ENCODE measurements at regions not wholly inside any gene's neighbourhood (a gene's known extent, or its start where the extent isn't known, plus 50 kb on each side); places are given as distances from the start of the nearest gene placed in this dataset.
"Not testable (repeated sequence)": the region's sequence is repeated elsewhere in the genome, so short reads cannot be mapped to it uniquely, and the experiment has no call there.

DNA sequence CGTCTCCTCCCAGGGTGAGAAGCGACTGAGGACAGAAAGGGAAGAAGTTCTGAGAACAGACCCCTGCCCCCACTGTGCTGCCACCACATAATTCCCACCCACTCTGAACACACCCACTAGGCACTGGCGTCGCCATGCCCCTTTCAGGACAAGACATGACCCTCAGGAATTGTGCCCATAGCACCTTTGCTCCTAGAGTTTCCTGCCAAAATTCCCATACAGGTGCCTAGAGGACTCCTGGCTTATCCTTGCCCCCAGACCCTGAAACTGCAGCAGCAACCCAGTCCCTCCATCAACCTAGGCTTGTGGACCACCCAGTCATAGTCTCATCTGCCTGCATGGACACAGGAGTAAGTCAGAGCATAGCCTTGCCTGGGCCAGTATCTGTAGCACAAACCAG, 157.7 kb upstream of the ZNF267 start:
- no peak for DNase-seq
- intact Hi-C loops (cut with DNase I): loop anchor here (10.0 kb wide), 2 partner anchors 261 to 761 kb away; partner anchors contain the start of genes ARMC5 and SETD1A

DNA sequence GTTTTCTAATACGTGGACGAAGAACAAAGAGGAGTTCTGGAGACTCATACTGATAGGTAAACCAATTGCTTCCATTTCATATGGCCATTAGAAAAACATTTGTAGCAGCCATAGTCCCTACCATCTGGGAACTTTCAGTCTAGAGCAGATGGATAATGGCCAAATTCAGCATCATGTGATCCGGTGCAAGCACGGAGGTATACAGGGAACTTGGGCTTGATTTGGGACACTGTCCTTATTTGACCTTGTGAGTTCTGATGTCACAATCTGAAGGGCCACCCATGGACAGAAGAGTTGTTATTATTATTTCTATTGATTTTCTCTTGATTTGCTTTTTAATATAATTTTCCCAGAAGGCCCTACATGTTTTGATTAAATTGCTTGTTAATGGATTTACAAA, 154.6 kb upstream of the ZNF267 start:
- intact Hi-C loops (cut with DNase I): loop anchor here (10.0 kb wide), 2 partner anchors 264 to 764 kb away; partner anchors contain the start of genes ARMC5 and SETD1A
- DNase-seq: no peak

DNA sequence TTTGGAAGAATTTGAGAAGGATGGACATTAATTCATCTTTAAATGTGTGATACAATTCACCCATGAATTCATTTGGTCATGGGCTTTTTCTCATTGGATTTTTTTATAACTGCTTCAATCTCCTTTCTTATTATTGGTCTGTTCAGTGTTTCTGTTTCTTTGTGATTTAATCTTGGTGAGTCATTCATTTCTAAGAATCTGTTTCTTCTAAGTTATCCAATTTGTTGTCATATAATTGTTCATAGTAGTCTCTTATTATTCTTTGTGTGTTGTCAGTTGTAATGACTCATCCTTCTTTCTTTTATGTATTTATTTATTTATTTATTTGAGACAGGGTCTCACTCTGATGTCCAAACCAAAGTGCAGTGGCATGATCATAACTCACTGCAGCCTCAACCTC, 146.1 kb upstream of the ZNF267 start:
- intact Hi-C loops (cut with DNase I): no loop called here
- no peak for DNase-seq

DNA sequence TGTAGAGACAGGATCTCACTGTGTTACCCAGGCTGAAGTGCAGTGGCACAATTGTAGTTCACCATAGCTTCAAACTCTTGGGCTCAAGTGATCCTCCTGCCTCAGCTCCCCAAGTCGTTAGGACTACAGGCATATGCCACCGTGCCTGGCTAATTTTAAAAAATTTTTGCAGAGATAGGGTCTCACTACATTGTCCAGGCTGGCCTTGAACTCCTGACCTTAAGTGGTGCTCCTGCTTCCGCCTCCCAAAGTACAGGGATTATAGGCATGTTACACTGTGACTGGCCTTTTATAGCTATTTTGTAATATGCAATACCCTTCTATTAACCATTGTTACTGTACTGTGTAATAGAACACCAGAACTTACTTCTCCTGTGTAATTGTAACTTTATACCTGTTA, 139.3 kb upstream of the ZNF267 start:
- intact Hi-C loops (cut with DNase I): no loop called here
- no peak for DNase-seq

DNA sequence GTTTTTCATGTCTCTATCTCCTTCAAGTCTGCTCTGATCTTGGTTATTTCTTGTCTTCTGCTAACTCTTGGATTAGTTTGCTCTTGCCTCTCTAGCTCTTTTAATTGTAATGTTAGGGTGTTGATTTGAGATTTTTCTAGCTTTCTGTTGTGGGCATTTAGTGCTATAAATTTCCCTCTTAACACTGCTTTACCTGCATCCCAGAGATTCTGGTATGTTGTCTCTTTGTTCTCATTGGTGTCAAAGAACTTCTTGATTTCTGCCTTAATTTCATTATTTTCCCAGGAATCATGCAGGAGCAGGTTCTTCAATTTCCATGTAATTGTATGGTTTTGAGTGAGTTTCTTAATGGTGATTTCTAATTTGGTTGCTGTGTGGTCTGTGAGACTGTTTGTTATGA, 128.5 kb upstream of the ZNF267 start:
- DNase-seq; intact Hi-C loops (cut with DNase I): not testable (repeated sequence)

DNA sequence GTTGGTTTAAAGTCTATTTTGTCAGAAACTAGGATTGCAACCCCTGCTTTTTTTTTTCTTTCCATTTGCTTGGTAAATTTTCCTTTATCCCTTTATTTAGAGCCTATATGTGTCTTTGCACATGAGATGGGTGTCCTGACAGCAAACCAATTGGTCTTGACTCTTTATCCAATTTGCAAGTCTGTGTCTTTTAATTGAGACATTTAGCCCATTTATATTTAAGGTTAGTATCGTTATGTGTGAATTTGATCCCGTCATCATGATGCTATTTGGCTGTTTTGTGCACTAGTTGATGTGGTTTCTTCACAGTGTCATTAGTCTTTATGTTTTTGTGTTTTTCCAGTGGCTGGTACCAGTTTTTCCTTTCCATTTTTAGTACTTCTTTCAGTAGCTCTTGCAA, 127.7 kb upstream of the ZNF267 start:
- intact Hi-C loops (cut with DNase I): no loop called here
- DNase-seq: no peak

DNA sequence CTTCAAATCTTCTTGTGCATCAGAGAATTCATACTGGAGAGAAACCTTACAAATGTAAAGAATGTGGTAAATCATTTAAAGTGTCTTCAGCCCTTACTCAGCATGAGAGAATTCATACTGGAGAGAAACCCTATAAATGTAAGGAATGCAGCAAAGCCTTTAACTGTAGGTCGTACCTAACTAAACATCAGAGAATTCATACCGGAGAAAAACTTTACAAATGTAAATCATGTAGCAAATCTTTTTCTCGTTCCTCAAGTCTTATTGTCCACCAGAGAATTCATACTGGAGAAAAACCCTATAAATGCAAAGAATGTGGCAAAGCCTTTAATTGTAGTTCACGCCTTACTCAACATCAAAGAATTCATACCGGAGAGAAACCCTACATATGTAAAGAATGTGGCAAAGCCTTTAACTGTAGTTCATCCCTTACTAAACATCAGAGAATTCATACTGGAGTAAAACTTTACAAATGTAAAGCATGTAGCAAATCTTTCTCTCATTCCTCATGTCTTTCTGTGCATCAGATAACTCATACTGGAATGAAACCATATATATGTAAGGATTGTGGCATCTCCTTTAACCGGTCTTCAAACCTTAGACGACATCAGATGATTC, 118.5 kb upstream of the ZNF267 start:
- intact Hi-C loops (cut with DNase I): no loop called here
- no peak for DNase-seq

DNA sequence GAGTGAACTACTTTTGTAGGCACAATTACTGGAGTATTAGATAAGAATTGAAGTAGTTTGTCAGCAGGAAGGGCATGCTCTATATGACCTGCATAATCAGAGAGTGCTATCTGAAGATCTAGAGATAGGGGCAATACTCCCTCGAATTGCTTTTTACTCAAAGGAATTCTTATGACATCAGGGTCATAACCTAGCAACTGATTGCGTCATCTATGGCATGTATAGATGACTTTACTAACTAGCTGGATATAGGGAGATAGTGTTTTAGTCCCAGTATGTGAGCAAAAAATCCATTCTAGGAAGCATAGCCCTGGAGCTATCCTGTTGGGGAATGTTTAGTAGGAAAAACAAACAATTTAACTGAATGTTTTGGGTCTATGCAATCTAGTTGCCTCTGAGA, 109.5 kb upstream of the ZNF267 start:
- no peak for DNase-seq
- intact Hi-C loops (cut with DNase I): no loop called here

DNA sequence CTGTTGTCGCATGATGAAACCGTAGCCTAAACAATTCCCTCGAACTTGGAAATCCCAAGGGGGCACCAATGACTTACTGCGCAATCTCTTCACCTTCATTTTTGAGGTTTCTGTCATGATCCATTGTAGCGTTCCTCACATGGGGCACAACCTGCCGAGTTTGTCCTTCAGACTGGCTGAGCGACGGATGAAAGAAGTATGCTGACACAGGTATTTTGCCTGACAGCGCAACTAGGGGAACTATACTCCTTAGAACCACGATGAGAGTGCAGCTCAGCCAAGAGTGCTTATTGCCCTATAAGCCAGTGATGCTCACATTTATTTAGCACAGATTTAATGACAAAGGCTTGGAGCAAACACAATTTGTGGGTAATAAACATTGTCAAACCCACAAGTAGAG, 106.3 kb upstream of the ZNF267 start:
- DNase-seq: no peak
- intact Hi-C loops (cut with DNase I): no loop called here

DNA sequence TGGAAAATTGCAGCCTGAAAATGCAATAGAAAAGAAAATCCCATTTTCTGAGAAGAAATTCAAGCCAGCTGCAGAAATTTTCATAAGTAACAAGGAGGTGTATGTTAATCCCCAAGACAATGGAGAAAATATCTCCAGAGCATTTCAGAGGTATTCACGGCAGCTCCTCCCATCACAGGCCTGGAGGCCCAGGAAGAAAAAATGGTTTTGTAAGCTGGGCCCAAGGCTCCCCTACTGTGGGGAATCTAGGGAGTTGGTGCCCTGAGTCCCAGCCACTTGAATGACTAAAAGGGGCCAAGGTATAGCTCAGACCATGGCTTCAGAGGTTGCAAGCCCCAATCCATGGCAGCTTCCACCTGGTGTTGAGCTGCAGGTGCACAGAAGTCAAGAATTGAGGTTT, 93.3 kb upstream of the ZNF267 start:
- DNase-seq: no peak
- intact Hi-C loops (cut with DNase I): no loop called here

DNA sequence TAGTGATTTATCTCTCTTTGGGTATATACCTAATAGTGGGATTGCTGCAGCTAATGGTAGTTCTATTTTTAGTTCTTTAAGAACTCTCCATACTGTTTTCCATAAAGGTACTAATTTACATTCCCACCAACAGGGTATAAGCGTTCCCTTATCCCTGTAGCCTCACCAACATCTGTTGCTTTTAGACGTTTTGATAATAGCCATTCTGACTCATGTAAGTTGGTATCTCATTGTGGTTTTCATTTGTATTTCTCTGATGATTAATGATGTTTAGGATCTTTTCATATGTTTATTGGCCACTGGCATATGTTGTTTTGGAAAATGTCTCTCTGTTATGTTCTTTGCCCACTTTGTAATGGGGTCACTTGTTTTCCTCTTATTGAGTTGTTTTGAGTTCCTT, 88.5 kb upstream of the ZNF267 start:
- intact Hi-C loops (cut with DNase I): no loop called here
- DNase-seq: no peak

DNA sequence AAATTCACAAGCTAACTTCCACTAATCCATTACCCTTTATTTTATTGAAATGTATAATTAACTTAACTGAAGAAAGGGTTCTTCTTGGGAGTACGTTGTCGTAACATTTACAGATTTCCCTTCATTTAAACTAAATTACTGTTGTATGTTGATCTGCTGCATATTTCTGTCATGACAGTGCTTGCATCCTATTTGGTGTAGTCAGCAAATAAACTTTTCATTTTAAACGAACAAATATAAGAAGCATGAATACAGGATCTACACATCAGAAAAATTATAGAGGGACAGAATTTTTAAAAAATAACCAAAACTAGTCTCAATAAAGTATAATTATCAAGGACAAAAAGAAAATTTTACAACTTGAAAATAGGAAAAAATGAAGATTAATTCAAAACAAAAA, 66.5 kb upstream of the ZNF267 start:
- intact Hi-C loops (cut with DNase I): no loop called here
- DNase-seq: no peak

DNA sequence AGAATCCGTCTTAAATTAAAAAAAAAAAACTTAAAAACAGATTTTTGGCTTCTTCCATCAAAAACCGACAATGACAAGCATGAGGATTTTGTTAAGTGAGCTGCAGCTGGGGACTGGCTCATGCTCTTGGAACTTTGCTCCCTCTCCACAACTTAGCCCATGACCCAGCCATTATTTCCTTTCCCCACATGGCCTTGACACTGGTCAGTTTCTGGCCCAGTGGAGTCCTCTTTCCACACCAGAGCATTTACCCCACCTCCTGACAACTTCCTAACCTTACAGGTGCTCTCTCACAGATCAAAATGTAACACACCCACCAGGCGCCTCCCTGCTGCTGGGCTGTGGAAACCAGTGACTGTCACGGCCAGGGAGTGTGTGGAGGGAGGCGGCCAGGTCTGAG, 62.7 kb upstream of the ZNF267 start:
- DNase-seq: no peak
- intact Hi-C loops (cut with DNase I): no loop called here

DNA sequence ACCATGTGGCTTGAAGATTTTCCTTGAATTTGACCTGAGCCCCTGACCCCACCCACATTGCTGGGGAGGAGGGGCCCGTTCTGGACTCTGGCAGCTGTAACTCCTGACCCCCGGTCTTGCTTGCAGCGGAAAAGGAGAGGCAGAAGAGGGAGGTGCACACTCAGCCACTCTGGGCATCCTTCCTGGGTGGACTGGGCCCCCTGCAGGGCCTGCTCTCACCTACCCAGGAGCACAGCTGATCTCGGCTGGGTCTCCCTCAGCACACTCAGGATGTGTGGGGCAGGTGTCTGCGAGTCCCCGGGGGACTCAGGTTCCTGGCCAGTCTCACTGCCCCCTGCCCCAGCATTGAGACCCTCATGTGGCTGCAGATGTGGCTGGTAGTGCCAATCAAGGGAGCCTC, 57.5 kb upstream of the ZNF267 start:
- DNase-seq; intact Hi-C loops (cut with DNase I): not testable (repeated sequence)

DNA sequence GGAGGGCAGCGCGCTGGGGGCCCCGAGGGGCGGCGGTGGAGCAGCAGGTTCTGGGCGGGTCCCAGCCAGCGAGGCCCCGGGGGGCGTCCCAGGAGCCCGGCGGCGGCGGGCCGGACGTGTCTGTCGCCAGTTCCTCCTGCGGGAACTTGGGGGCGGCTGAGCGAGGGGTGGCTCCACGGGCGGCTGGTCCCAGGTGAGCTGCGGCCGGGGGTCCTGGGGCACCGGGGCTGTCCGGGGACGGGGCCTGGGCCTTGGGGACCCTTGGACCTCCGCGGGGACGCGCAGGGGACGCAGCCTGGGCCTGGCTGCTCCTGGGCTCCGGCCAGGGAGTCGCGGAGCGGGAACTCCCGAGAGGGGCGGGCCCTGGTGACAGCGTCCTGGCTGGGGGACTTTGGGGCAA, 54.2 kb upstream of the ZNF267 start:
- intact Hi-C loops (cut with DNase I): no loop called here
- peak in 1 of 10 donors; percentile 82 for DNase-seq

DNA sequence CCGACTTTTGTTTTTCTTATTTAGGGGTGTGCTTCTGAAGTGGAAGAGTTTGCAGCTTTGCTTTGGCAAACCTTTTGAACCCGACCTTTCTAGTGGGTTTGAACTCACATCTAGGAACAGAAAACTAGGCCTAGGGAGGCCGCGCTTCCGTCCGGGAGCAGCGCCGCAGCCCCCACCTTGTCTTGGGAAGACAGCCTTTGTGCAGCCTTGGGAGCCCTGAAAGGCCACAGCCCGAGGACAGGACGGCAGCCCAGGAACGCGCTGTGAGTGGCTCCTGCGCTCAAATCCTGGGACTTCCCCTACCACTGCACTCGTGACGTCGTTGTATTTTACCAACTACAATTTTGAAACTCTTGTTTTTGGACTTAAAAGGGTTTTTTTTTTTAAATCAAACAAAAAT, 53.7 kb upstream of the ZNF267 start:
- no peak for DNase-seq
- intact Hi-C loops (cut with DNase I): no loop called here
